22Rv1 (cell line): ENCODE measurements at regions not wholly inside any gene's neighbourhood (a gene's known extent, or its start where the extent isn't known, plus 50 kb on each side); places are given as distances from the start of the nearest gene placed in this dataset.

Source experiments
- CTCF ChIP-seq: fragments of 450-650 bp; IDR thresholded peaks from 2 replicates; pipeline ENCODE4 v1.5.1; 2017; ENCODE audit warnings: mild to moderate bottlenecking
- ZFX ChIP-seq: fragments of 450-650 bp; IDR thresholded peaks from 2 replicates; pipeline ENCODE4 v1.6.1; 2017; ENCODE audit warnings: antibody characterized with exemption, borderline replicate concordance

GRCh38 chrX:121365572-121366161, 318.3 kb downstream of the GLUD2 start:
- TF ChIP-seq CTCF = no peak
- no peak for TF ChIP-seq ZFX
